NCI-H446 (cell line): ENCODE measurements at regions not wholly inside any gene's neighbourhood (a gene's known extent, or its start where the extent isn't known, plus 50 kb on each side); places are given as distances from the start of the nearest gene placed in this dataset.

ENCODE experiments used
- DNase-seq, 2 experiments: peaks; one replicate each; lab custom pipeline; 2025; lab: John Stamatoyannopoulos, UW

DNA sequence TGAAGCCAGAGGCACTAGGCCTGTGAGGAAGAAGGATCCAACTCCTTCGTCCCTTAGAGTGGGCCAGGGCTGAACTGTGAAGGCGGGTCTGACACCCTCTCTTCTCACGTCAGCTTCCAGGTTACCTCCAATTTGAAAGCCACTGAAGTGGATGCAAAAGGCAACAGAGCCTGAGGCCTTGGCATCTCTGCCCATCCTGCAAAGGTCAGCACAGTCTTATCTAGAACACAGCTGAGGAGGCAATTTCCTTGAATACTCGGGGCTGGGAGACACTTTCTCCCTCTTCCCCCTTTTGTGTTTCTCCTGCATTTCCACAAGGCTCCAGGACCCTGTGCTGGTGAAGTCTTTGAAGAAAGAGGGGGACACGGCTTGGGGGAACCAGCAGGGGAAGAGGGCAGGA lies 91.6 kb upstream of the PAX6 start:
- no peak for DNase-seq

DNA sequence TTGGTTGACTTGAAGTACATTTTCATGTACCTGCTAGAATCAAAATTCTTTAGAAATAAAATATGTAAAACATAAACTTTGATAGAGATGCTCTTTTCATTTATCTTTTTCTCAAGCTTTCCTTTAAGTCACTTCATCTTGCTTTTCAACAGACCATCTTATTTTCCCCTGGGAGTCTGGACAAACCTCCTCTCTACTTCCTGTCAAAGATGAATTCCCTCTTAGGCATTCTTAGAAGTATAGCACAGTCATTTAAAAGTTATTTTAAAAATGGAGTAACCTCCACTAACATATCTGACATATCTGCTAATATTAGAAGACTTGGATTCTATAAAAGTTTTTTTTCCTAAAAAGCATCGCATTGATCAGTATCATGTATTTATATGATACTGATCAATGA lies 84.8 kb upstream of the PAX6 start:
- DNase-seq: no peak

DNA sequence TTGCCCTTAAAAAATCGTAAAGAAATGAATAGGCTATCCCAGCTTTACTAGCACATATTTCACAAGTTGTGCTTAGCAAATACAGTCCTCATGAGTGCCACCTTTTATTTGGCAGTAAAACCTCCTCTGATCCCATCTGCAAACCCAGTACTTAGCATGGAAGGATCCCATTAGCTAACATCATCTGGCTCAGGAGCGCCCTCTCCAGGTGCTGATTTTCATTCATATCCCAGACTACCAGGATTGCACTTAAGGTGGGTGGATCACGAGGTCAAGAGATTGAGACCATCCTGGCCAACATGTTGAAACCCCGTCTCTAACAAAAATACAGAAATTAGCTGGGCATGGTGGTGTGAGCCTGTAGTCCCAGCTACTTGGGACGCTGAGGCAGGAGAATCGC lies 76.1 kb upstream of the PAX6 start:
- no peak for DNase-seq

DNA sequence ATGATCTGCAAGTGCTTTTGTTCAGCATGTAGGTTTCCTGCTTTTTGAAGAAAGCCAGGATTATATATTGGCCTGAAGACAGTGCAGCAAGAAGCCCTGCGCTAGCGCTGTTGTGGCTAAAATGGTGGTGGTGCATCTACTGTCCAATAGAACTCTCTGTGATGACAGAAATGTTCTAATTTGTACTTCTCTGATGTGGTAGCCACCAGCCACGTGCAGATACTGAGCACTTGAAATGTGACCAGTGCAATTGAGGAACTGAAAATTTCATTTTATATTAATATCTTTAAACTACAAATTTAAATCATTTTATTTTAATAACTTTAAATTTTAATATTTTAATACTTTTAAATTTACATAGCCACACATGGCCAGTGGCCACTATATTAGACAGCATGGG lies 73.0 kb upstream of the PAX6 start:
- no peak for DNase-seq

DNA sequence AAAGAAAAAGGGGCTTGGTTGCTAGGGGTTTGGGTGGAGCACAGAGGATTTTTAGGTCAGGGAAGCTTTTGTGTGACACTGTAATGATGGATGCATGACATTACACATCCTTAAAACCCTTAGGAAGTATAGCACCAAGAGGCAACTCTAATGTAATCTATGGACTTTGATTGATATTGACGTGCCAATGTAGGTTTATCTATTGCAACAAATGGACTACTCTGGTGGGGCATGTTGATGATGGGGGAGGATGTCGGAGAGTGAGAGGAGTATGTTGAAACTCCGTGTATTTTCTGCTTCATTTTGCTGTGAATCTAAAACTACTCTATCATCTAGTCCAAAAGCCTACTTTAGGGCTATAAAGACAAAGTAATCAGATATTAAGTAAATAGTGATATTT lies 72.3 kb upstream of the PAX6 start:
- no peak for DNase-seq

DNA sequence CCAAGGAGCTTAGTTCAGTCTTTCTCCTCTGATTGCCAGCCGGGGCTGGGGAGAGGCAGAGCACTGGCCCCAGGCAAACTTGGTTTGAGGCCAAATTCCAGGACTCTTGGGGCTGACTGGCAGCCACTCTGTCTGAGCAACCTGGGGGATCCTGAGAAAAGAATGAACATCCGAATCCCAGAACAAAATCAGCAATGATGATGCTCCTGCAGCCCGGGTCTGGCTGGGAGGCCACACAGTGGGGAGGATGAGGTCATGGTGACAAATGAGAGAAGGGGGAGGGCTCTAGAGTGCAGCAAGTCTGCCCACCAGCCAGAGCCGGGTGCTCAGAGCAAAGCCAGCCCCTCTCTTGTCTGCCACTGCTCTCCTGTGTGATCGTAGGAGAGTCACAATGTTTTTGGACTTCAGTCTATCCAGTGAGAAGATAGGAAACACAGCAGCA lies 71.8 kb upstream of the PAX6 start:
- peak; percentile 67 to 73 for DNase-seq

DNA sequence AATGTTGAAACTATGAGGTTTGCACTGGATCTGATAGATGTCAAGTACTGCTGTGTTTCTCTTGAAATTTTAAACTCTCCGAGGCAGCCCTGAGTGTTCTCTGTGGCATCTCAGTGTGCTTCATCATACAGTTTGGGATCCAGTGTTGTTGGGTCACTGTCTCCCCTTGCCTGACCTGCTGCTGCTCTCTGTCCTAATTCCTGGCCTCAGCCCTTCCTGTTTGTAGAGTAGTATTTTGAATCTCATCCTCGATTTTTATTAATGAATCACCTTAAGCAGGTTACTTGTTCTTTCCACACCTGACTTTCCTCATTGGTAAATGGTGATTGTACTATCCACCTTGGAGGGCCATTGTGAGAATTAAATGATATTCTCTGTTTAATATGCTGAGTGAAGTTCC lies 70.7 kb upstream of the PAX6 start:
- no peak for DNase-seq

DNA sequence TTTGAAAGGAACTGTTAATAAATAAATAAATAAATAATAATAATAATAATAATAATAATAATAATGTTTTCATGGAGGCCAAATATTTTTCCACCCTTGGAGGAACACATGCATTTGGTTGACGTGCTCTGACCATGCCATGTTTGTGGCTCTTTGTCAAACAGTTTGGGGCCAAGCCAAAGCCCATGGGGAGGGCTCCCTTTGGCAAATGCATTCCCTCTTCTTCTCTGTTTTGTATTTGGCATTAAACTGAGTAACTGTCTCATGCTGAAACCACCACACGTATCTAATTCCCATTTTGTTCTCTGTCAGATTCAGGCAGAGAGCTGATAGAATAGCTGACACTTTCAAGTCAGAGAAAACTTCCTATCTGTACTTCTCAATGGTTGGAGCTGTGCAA lies 68.6 kb upstream of the PAX6 start:
- peak; percentile 21 to 64 for DNase-seq

DNA sequence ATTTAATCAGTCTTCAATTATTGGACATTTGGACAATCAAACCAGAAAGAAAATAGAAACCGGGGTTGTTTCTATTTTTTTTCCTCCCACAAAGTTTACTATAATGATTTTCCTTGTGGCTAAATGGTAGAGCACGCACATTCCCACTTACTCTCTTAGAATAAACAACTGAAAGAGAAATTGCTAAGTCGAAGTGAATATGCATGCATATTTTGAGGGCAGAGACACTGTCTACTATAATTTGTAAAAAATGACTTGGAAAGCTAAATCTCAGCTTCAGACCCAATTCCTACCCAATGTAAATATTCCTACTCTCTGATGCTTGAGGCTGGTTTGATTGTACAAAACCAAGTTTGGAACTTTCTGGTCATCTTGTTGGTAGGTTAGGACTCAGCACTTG lies 66.7 kb upstream of the PAX6 start:
- DNase-seq: no peak

DNA sequence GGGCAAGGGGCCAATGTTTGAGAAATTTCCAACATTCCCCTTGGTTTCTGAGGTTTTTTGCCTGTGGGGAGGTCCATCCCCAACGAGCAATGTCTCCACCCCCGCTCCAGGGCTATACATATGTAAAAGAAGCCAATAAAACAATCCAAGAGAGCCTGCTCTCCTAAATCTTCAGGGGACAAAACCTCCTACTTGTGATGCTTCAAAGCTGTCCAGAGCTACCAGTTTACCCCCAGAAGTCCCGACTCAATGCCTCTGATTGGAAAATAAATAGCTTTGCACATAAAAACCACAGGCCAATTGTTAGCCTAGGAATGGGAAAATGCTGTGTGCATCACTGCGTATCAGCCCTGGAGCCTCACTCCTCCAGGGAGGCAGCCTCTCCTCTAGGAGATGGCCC lies 66.0 kb upstream of the PAX6 start:
- no peak for DNase-seq

DNA sequence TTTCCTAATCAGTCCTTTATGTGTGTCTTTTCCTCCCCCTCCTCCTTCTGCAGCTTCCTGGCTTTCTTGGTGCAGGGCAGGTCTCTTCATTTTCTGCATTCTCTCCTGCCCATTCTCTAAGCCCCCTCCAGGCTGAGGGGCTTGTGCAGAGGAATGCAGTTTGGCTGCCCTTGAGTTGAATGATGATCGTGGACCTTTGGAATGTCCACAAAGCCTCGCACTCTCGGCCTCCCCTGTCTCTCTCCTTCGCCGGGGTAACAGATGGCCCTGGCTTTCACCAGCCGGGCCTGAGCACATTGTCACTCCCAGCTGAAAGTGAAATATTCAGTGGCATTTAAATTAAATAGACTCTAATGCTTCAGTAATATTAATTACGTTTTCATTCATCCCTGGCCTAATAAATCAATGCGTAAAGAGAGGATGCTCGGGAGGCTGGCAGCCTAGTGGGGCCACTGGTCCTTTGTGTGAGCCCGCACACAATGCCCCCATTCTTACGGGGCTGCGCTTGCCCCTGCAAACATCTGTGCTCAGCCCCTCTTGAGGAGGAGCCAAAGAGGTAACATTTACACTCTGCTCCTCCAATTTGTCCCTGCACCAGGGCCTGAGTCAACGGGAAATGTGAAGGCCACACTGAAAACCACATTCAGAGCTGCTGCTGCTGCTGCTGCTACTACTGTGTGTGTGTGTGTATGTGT lies 64.9 kb upstream of the PAX6 start:
- DNase-seq: no peak

DNA sequence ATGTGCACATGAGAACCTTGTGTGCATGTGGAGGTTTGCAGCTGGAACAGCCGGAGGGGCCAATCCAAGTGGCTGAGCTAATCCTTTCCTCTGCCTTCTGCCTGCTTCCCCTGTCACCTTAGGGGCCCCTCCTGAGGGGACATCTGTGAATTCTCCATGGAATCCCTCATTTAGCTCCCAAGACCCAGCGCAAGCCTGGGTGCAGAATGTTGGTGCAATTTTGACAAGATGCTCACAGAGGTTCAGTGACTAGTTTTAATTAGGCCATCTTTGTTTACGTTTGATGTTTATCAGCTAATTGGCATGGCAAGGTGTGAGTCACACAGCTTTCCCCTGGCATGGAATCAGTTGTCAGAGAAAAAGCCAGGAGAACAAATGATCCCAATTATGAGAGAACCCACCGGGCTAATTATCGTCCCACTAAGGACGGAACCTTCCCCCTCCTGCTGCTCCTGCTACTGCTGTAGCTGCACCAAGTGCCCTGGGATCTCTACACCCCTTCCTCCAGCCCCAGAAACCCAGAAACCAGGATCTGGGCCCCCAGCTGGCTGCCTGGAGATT lies 63.6 kb upstream of the PAX6 start:
- peak in 1 of 2 experiments; percentile 68 for DNase-seq

DNA sequence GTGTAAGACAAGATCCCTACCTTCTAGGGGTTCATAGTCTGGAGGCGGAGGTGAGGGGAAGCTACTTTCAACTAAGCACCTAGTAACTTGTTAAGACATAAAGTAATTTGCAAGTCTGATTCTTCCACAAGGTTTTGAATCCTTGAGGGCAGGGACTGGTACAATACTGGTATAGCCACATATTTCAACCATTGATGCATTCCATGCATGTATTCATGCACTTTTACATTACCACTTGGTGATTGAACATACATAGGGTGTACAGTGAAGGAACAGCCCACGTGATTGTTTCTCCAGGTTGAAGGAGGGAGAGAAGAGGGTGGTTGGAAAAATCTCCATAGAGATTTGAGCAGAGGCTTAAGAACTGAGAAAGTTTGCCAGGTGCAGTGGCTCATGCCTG lies 62.0 kb upstream of the PAX6 start:
- no peak for DNase-seq

DNA sequence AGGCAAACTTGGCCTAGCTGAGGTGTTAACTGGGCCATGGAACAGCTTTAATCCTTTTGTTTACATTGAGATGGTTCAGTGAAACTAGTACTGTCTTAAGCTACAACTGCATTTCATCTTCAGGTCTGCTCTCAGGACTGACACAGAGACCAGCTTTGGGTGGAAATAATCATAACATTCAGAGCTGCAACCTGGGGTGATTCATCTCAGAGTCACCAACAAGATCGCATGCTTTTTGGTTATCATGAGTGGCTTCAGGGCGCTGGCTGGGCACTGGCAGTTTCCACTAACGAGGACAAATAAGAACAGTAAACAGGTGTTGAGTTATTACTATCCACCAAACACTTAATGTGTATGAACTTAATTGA lies 60.9 kb upstream of the PAX6 start:
- DNase-seq: no peak

DNA sequence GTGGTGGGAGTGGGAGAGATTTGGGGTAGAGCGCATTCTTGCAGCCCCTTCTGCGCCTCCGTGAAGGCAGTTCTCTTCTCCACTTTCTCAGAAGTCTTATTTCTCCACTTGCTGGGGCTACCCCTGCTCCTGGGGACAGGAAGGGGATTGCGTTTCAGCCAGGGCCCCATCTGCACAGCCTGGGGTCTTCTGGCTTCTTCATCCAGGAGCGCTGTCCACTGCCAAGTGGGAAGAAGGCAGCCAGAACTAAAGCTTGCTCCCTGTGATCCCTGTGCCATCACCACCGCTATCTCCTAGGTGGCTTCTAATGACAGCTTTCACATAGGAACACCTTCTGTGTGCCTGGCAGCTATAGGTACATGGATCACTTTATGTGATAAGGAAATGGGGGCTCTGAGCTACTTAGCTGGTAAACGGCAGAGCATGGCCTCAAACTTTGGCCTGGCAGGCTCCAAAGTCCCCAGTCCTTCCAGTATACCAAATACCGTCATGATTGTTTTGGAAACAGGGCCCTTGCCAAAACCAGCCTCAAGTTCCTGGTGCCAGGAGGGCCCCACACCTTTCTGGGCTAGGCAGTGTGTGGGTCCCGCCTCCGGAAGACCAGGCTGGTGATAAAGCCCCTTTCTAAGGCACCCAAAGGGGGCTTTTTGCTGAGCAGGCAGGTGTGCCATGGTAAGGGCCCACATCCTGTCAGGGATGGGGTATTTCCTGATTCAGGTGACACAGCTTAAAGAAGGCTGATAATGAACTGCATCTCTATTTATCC lies 60.4 kb upstream of the PAX6 start:
- DNase-seq: no peak

DNA sequence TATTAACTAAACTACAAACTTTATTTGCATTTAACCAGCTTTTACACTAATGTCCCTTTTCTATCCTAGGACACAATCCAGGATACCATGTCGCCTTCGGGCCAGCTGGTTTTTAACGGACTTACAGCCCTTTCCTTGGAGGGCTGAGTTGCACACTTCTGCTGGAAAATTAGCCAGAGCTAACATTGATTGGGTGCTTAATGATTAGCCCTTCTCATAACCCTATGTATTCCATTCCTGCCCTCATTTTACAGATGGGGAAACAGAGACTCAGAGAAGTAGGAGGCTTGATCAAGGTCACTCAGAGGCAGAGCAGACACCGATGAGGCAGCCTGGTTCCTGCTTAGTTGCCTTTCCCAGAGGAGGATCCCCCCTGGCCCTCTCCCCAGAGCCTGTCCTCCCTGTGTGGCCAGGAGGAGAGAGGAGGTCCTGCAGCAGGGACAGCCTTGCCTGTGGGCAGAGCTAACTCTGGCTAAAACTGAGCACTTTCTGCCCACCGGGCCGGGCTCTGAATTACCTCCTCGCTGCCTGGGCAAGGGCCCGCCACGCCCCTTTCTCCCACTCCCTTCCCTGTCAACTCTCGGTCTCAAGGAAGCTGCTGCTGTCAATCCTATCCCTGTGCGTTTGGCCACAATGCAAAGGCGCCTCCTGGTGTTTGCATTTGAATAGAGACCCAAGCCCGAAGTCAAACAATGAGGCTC lies 59.6 kb upstream of the PAX6 start:
- peak; percentile 79 to 84 for DNase-seq

DNA sequence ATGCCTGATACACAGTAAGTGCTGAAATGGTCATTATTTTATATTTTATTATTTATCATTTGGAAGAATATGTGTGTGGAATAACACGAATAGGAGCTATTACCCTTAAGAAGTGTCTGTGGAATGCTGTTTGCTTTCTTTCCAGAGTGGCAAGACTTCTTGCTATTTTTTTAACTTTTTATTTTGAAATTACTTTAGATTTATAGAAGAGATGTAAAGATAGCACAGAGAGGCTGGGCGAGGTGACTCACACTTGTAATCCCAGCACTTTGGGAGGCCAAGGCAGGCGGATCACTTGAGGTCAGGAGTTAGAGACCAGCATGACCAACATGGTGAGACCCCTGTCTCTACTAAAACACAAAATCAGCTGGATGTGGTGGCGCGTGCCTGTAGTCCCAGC lies 58.9 kb upstream of the PAX6 start:
- no peak for DNase-seq

DNA sequence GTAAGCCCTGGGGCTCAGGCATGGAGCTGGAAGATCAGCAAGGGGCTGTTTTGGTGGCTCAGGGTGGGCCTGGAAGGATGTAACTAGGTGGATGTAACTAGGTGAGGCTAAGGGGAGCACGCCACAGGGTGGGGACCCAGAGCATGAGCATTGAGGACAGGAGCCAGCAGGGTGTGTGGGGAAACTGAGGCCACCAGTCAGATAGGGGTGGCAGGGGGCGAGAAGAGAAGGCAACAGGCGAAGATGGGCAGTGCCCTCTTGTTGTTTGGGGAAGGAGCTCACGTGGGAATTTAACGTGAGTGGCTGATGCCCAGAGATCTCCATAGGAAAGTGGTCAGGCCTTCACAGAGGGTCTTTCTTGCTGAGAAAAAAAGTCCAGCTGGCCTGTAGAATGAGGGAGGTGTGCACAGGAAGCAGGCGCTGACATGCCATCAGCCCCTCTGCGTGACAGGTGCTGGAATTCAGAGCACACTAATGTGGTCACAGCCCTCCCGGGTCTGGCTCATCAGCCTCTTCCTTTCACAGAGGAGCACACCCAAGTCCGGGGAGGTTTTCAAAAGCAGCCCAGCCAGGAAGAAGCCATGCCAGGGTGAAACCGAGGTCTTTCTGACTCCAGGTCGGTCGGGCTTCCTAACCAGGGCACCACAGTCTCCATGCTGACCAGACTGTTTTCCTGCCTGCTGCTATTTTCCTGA lies 54.6 kb upstream of the PAX6 start:
- no peak for DNase-seq

DNA sequence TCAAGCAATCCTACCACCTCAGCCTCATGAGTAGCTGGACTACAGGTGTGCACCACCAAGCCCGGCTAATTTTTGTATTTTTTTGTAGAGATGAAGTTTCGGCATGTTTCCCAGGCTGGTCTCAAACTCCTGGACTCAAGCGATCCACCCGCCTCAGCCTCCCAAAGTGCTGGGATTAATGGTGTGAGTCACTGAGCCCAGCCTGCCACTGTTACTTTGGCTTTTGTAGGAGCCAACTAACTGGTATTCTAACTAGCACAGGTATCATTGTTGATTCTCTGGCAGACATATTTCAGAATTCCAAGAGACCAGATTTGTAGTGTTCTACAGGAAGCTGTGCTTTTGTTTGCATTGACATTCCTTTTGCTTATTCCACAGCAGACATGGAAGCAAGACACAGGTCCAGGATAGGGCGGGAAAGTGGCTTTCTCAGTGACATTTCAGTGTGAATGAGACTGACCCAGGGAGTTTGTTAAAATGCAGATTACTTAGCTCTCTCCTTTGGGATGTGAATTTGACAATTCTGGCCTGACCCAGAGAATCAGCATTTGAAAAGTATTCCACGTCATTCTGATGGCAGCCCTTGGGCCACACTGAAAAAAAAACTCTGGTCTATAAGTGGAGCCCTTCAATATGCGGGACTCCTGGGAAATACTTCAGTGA lies 52.2 kb upstream of the PAX6 start:
- no peak for DNase-seq

DNA sequence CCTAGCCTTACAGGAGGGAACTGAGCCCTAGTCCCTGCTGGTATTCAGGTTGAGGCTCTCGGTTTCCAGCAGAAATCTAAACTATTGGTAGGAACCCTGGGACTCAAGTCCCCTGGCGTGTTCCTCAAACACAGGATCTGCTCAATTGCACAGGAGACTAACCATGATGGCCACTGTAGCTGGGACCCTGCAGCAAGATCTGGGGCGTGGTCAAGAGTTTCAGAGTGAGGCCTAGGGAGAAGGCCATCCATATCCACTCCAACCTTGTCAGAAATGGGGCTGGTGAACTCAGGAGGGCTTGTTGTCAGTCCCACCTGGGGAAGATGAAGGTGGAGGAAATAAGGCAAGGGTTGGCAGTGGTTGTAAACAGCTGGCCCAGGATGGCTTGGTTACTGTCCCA lies 49.9 kb upstream of the PAX6 start:
- DNase-seq: no peak
